ENCODE measurements at regions not wholly inside any gene's neighbourhood (a gene's known extent, or its start where the extent isn't known, plus 50 kb on each side); places are given as distances from the start of the nearest gene placed in this dataset.

DNA sequence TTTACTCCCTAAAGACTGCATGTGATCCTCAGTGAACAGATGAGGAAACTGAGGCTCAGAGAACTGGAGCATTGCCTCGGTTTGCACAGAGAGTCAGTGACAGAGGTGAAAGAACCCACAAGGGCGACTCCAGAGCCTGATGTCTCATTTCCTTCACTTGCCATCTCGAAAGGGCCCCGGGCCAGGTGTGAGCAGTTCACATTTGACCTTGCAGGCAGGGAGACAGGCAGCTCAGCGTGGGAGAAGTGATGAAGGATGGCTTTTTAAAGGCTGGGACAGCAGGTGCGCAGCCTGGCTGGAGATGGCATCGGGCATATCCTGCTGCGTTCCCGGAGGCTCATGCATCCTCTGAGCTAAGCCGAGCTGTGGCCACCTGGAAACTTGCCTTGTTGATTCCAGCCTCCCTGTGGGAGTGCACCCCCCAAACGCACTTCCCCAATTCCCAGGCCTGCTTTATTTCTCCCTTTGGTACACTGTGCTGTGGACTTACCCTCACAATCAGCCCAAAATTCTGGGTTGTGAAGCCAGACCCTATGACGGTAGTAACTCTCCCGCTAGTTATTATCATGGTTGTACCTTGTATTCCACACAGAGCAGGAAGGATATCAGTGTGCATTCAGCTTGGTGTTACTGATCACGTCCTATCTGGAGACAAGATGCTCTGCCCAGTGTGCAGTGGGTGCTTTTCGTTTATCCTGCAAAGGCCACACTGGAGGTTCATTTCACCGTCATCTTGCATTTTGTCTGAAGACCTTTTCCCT is 753.2 kb upstream of the EEF2KMT start:
- no peak for DNase-seq (ENCODE audit: low spot score)

DNA sequence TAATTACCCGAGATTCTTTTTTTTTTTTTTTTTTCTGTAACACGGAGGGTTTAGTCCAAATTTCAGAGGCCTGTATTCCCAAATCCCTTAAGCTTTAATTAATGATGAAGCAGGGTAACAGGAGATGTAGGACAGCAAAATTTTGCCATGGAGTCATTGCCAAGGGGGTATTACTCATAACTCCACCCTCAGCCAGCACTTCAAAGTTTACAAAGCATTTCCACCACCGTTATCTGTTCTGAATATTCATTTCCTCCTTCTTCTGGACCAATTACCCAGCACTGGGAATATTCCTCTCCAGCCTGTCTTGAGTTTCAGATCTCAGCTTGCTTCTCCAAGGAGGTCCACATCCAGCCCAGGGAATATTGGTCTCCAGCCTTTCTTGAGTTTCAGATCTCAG is 747.5 kb upstream of the EEF2KMT start:
- no peak for DNase-seq (ENCODE audit: low spot score)

DNA sequence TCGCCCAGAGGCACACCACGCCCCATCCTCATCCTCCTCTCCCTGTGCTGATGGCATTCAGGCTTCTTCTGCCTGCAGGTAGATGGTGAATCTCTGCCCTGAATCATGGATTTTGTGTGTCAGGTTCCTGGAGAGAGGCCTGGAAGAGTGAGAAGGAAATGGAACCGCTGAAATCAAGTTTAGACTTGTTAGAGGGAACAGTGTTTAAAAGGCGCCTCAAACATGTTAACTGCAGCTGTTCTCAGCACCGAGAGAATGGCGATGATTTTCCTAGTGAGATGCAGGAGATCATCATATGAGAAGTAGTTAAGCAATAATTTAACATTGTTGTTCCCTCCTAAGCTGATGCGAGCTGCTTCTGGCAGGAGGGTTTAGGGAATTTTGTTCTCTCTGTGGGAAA is 744.4 kb upstream of the EEF2KMT start:
- DNase-seq (ENCODE audit: low spot score): no peak

DNA sequence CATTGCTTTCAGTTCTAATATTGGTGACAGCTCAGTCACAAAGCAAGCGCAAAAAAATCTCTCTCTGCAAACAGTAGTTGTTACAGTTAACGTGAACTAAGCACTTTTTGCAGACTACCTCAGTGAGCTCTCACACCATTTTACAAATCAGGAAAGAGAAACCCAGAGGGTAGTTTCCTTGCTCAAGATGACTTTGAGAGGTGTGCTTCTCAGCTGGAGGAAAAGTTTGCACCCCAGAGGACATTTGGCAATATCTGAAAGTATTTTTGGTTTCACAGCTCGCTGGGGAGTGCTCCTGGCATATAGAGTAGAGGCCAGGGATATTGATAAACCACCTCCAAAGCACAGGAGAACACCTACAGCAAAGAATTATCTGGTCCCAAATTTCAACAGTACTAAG is 741.1 kb upstream of the EEF2KMT start:
- no peak for DNase-seq (ENCODE audit: low spot score)

DNA sequence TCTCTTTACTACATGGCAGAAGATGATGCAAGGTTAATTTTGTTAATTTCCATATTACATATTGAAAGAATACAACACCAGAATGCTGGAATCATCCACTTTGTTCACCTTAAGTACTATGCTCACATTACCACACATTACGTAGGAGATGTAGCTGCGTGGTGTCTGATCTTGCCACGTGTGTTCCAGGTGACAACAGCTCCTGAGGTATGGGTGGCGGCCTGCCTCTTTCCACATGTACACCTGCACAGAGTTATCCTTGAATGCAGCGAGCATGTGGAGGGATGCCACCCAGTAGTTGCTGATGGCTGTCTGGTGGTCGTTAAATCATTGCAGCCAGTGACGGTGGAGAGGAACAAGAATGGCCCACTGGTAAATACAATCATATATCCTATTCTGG is 740.5 kb upstream of the EEF2KMT start:
- DNase-seq (ENCODE audit: low spot score): no peak

DNA sequence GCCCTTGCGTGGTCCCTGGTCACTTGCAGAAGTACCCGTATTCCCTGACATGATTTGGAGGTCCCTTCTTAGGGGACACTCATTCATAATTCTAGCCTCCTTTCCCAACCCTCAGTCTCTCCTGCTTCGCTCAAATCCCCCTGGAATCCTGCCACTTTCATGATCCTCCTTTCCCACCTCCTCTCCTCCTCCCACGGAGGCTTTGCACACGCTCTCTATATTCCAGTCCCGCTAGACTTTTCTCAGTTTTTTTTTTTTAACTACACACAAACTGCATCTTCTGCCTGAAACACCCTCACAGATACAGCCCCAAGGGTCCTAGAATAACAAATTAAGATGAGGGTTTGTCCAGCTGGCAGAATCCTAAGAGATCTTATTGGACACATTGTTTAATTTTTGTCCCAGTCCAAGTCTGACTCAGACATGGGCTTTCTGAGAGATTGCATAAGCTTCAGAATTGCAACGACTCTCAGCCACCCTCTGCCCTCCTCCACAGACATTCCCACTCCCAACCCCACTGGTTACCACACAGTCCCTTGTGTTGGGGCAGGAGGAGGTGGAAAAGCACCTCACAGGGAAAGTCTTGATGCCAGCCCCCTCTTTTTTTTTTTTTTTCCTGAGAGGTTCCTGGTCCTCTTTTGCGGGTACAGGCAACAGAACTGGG is 739.5 kb upstream of the EEF2KMT start:
- DNase-seq (ENCODE audit: low spot score): no peak

DNA sequence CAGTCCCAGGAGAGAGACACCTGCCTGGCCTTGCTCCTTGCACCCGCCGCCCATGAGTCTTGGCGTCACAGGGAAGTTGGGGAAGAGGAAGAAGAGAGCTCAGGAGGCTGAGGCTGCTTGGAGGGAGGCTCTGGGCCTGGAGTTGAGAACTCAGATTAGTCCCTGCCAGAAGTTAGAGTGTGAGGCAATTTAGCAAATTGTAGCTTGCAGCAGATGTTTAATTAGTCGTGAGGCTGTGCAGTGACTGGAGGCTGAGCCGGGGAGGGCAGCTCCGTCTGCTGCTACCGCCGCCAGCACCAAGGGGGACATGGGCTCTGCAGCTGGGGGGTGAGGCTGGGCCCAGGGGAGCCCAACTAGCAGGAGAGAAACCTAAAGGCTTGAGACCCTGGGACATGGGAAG is 738.3 kb upstream of the EEF2KMT start:
- DNase-seq (ENCODE audit: low spot score): no peak

DNA sequence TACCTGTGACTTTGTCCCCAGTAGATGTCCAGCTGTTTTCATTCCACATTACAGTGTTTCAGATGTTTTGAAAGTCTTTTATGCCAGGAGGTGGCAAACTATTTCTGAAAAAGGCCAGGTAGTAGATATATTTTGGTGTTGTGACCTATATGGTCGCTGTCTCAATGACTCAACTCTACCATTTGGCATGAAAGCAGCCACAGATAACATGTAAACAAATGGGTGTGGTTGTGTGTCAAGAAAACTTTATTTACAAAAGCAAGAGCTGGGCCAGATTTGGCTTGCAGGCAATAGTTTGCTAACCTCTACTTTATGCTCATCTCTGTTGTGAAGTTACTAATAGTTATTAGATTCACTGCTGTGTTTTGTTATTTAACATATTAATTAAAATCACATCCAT is 728.7 kb upstream of the EEF2KMT start:
- DNase-seq (ENCODE audit: low spot score): no peak

DNA sequence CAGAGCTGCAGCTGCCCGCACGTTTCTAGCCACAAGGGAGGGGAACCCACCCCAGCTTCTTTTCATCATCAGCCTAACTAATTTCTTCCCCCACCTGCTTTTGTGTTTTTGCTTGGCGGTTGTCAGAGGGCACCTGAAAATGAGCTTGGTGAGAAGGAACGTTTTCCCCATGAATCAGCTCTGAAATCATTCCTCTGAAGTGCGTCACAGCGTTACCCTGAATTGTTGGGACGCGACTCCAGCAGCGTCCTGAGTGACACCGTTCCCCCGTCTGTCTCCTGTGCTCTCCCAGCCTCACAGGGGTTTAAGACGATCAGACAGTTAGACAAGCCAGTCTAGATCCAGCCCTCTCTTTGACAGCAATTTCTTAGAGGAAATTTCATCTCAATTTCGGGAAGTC is 722.9 kb upstream of the EEF2KMT start:
- no peak for DNase-seq (ENCODE audit: low spot score)

DNA sequence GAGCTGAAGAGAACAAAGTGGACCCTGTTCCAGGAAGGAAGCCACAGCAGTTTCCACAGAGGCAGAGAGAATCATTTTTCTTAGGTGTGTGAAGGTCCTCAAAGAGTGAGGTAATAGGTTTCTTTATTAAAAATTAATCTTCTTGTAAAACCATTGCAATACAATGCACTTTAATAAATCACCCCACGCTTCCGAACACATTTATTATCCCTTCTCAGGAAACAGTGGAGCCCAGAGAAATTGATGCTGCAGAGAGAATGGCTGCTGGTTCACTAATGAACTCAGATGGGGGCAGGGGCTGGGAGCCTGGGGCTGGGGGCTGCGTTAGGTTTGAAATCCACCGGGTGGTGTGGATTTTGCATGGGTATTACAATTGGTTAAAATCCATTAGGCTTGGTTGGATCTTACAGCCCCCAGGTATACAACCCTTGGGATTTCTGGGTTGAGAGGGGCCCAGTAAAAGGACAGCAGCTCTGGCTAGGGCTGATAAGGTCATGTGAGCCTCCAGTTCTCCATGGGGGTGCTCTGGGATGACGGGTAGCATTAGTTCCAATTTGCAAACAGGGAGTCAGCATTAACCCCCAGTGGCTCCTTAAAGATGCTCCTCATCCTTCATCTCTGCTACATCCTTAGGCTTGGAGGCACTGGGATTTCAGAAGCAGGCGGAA is 718.1 kb upstream of the EEF2KMT start:
- no peak for DNase-seq (ENCODE audit: low spot score)

DNA sequence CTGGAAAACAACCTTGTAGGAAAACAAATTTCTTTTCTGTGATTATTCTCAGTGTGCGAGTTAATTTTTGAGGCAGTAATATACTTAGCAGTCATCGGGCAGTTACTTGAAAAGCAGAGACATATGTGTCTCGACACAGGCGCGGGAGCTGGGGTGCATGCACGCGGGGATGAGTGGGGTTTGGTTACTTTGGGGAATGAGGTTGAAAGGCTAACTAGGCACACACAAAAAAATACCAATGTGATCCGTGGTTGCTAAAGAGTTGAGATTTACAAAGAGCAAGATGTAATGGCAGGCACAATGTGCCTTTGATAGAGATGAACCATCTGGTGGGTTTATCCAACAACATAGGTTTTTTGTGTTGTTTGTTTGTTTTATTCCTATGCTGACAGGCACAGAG is 703.8 kb upstream of the EEF2KMT start:
- no peak for DNase-seq (ENCODE audit: low spot score)

DNA sequence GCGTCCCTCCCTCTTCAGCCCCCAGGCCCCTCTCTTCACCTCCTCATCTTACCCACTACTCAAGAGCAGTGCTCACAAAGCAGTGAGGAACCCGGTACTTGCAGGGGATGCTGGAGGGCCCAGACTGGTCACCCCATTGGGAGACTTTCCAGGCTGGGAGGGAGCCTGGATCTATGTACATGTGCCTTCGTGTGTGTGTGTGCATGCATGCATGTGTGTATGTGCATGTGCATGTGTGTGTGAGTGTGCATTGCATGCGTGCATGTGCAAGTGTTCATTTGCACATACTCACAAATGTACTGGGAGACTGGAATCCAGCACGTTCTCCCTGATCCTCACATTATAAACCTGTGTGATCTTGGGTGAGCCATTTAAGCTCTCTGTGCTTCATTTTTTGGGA is 696.0 kb upstream of the EEF2KMT start:
- no peak for DNase-seq (ENCODE audit: low spot score)

DNA sequence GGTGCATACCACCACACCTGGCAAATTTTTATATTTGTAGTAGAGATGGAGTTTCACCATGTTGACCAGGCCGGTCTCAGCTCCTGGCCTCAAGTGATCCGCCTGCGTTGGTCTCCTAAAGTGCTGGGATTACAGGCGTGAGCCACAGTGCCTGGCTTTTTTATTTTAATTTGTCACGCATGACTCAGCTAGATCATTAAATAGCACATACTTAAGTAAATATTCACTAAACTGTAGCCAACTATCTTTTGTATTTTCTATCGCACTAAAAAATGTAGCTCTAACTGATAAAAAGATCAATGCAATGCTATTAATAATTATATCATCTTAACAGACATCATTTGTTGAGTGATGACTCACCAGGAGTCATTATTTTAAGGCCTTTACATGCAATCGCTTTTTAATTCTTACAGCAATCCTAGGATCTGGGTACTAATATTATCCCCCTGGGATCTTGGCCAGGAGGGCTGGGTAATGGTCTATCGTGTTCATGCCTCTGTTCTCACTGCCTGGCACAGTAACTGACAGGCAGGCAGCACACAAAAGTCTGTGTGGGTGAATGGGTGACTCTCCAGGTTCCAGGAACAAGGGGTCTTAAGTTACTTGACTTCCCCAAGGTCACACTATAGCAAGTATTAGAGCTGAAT is 693.5 kb upstream of the EEF2KMT start:
- DNase-seq (ENCODE audit: low spot score): no peak

DNA sequence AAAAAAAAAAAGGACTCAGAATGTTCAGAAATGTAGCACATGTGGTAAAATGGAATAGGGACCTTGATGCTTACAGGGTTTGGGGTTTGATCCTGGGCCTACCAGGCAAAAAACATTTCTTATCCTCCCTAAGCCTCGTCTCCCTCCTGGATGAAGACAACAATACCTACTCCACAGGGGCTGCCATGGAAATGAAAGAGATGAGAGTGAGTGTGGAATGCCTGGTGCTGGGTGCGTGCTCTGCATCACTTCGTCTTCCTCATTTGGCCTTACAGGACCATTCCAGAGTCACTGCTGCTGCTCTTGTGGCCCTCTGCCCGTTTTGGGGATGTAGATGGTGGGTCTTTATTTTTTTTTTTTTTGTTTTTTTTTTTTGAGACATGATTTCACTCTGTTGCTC is 692.9 kb upstream of the EEF2KMT start:
- no peak for DNase-seq (ENCODE audit: low spot score)

DNA sequence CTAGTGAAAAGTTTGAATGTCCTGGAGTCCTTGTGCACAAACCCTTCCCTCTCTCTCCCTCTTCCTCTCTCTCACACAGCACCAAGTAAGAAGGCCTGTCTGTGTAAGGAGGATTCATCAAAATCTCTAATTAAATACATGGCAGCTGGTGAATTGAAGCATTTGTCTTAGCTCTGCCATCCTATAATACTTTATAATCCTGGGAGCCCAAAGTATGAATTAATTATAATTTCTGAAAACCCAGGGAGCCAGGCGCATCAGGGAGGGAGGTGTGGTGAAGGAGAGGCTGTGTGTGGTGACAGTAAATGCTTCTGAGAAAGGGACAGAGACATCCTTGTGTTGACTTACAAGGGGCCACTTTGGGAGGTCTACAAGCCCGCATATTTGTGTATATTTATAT is 691.4 kb upstream of the EEF2KMT start:
- no peak for DNase-seq (ENCODE audit: low spot score)

DNA sequence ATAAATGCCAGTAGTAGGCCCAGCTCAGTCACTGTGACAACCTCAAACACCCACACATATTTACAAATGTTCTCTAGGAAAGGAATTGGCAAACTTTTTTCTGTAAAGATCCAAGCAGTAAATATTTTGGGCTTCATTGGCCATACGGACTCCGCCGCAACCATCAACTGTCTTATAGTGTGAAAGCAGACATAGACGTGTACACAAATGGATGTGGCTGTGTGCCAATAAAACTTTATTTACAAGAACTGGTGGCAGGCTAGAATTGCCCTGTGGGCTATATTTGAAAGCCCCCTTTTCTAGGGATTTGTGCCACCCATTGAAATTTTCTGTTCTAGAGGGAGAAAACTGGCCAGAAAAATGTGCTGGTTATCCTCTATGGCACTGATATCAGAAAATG is 683.8 kb upstream of the EEF2KMT start:
- no peak for DNase-seq (ENCODE audit: low spot score)

DNA sequence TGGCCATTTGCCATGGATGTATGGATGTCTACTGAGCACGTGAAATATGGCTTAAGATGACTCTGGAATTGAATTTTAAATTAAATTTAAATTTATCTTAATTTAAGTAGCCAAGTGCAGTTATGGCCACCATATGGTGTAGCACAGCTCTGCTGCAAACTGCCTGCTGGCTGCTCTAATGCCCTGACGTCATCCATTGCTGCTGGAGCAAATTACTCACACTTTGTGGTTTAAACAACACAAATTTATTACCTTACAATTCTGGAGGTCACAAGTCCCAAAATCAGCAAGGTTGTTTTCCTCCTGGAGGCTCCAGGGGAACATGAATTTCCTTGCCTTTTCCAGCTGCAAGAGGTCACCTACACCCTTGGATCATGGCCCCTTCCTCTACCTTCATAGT is 679.3 kb upstream of the EEF2KMT start:
- DNase-seq (ENCODE audit: low spot score): no peak

DNA sequence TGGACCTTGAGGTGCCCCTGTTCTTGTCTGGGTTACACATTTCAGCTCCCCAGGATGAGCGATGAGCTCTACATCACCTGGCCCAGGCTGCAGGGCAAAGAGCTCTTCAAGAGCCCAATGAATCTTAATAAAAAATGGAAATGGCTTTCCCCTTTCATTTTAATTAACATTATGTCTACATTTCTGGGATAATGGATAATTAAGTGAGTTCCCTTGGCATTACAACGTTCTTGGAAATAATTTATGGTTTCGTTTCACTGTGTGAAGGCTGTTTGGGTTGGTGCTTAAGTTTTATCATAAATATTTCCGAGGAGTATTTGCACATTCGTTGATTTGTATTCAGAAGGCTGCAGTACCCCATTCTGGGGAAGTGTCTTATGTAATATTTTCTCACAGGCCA is 678.3 kb upstream of the EEF2KMT start:
- no peak for DNase-seq (ENCODE audit: low spot score)

DNA sequence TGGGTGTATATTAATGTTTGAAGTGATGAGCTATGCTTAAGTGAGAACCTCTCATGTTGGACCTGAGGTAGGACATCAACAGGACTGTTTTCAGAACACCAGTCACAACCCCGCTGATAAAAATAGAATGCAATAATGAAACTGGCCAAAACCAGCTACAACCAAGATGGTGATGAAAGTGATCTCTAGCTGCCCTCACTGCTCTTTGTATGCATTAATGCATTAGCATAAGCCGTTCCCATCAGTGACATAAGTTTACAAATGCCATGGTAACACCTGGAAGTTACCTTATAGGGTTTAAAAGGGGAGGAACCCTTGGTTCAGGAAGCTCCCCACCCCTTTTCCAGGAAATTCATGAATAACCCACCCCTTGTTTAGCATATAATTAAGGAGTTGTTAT is 672.5 kb upstream of the EEF2KMT start:
- DNase-seq (ENCODE audit: low spot score): no peak

DNA sequence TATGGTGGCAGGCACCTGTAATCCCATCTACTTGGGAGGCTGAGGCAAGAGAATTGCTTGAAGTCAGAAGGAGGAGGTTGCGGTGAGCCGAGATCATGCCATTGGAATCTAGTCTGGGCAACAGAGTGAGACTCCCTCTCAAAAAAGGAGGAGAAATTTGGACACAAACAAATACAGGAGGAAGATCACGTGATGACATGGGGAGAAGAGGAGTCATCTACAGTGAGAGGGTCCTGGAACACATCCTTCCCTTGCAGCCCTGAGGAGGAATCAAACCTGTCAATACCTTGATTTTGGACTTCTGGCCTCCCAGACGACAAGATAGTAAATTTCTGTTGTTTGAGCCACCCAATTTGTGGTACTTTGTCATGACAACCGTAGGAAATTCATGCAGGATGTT is 671.9 kb upstream of the EEF2KMT start:
- no peak for DNase-seq (ENCODE audit: low spot score)

DNA sequence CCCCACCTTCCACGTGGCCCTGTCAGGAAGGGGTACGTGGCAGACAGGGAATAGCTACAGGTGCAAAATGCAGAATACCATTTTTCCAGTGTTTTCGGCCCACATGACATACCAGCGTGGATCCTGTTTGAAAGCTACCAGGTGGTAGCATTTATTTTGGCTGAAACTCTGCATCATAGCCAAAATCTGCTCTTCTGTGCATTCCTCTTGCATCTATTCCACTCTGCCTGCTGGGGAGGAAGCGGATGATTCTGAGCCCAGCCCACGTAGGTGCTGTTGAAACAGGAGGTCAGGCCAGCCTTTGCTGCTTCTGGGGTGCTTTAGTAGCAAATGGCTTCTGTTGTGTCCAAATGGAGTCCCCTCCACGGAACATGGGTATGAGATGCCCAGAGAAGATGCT is 670.9 kb upstream of the EEF2KMT start:
- no peak for DNase-seq (ENCODE audit: low spot score)

DNA sequence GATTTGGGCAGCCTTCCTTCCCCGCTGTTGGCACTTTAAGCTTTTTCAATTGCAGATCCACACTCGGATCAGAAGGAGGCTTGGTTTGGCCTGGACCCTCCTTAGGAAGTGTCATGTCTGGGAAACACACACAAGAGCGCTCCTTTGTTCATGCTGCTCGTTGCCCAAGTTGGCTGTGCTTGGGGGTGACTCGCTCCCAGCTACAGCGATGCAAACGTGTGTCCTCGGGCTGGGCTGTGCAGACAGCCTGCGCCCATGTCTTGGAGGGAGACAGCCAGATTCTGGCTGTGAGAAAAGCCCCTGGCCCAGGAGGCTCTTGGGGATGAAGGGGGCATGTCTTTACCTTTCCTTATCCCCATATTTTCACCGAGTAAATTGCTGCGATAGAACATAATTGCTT is 665.6 kb upstream of the EEF2KMT start:
- no peak for DNase-seq (ENCODE audit: low spot score)

DNA sequence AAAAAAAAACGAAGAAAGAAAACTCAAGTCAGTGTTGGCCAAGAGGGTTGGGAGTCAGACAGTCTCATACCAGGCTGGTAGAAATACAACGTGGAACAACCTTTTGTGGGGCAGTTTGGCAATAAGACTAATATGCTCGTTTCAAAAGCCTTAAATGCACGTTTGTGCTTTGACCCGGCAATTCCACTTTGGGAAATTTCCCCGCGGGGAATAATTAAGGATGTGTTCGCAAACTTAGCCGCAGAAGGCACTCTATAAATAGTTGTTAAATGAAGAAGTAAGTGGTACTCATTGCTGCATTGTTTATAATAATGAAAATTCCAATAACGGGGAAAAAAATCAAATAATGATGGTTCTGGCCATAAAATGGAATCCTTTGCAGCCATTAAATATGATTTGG is 664.8 kb upstream of the EEF2KMT start:
- DNase-seq (ENCODE audit: low spot score): no peak
